SU-DHL-6 (cell line): ENCODE measurements at regions not wholly inside any gene's neighbourhood (a gene's known extent, or its start where the extent isn't known, plus 50 kb on each side); places are given as distances from the start of the nearest gene placed in this dataset.
"Not testable (repeated sequence)": the region's sequence is repeated elsewhere in the genome, so short reads cannot be mapped to it uniquely, and the experiment has no call there.

Experiments used
- H2AFZ ChIP-seq: fragments of 200-600 bp; sonication (generic); 2 replicates; pipeline ENCODE4 v1.6.1; 2014; ENCODE audit warnings: low read depth, mild to moderate bottlenecking, moderate library complexity, mixed read lengths, antibody characterized with exemption, low read length; ENCODE audit not compliant: severe bottlenecking
- H3F3A ChIP-seq: fragments of 200-600 bp; shearing (Covaris generic); 2 replicates; pipeline ENCODE4 v1.6.0; 2016; ENCODE audit warnings: antibody characterized with exemption, mild to moderate bottlenecking; ENCODE audit not compliant: insufficient read depth
- H3K27ac ChIP-seq: fragments of 200-600 bp; sonication (generic); 2 replicates; pipeline ENCODE4 v1.5.1; 2016; ENCODE audit warnings: low read depth, mild to moderate bottlenecking, low read length, moderate library complexity, mixed read lengths
- H3K27me3 ChIP-seq: fragments of 200-600 bp; sonication (generic), shearing (Covaris generic); 2 replicates; pipeline ENCODE4 v1.6.0; 2014; ENCODE audit warnings: mild to moderate bottlenecking, low read length
- H3K36me3 ChIP-seq: fragments of 200-600 bp; sonication (generic); 2 replicates; pipeline ENCODE4 v1.6.1; 2014; ENCODE audit warnings: mild to moderate bottlenecking, low read length, mixed read lengths
- H3K4me2 ChIP-seq: fragments of 300-600, 200-600 bp; shearing (Covaris generic), sonication (generic); 2 replicates; pipeline ENCODE4 v1.6.0; 2014; ENCODE audit warnings: low read length, low read depth, mild to moderate bottlenecking; ENCODE audit not compliant: poor library complexity, severe bottlenecking
- H3K4me3 ChIP-seq: fragments of 200-600 bp; sonication (generic); 2 replicates; pipeline ENCODE4 v1.5.1; 2014; ENCODE audit warnings: antibody characterized with exemption, low read length, mild to moderate bottlenecking, mixed read lengths; ENCODE audit not compliant: insufficient read depth, poor library complexity, severe bottlenecking
- H3K79me2 ChIP-seq: fragments of 200-600 bp; sonication (generic); 2 replicates; pipeline ENCODE4 v1.6.1; 2014; ENCODE audit warnings: mild to moderate bottlenecking, low read length, moderate library complexity; ENCODE audit not compliant: insufficient read depth
- H3K9ac ChIP-seq: fragments of 200-600 bp; sonication (generic); 2 replicates; pipeline ENCODE4 v1.7.0; 2014; ENCODE audit warnings: mild to moderate bottlenecking, low read length
- H3K9me2 ChIP-seq: fragments of 200-600 bp; sonication (generic); replicated peaks from 2 replicates; pipeline ENCODE4 v1.6.1; 2014; ENCODE audit warnings: low read length; ENCODE audit not compliant: insufficient read depth
- H3K9me3 ChIP-seq: fragments of 200-600 bp; sonication (generic); 2 replicates; pipeline ENCODE4 v1.6.1; 2014; ENCODE audit warnings: low read length, mixed read lengths; ENCODE audit not compliant: insufficient read depth
- H4K20me1 ChIP-seq: fragments of 200-600 bp; sonication (generic); 2 replicates; pipeline ENCODE4 v1.6.1; 2014; ENCODE audit warnings: low read depth, mild to moderate bottlenecking, antibody characterized with exemption, low read length, moderate library complexity, mixed read lengths
- EZH2phosphoT487 ChIP-seq: fragments of 200-600 bp; sonication (generic), shearing (Covaris generic); conservative IDR thresholded peaks from 2 replicates; pipeline ENCODE4 v1.6.1; 2018; ENCODE audit warnings: mild to moderate bottlenecking, antibody characterized with exemption, low read length, moderate library complexity, mixed read lengths
- TF ChIP-seq, protein P1 (sequence below): fragments of 200-600 bp; sonication (generic); IDR thresholded peaks from one replicate; pipeline ENCODE4 v1.5.1; 2017; ENCODE audit warnings: antibody characterized with exemption, mild to moderate bottlenecking, low read length, moderate library complexity; ENCODE audit not compliant: insufficient read depth, poor library complexity, severe bottlenecking

DNA sequence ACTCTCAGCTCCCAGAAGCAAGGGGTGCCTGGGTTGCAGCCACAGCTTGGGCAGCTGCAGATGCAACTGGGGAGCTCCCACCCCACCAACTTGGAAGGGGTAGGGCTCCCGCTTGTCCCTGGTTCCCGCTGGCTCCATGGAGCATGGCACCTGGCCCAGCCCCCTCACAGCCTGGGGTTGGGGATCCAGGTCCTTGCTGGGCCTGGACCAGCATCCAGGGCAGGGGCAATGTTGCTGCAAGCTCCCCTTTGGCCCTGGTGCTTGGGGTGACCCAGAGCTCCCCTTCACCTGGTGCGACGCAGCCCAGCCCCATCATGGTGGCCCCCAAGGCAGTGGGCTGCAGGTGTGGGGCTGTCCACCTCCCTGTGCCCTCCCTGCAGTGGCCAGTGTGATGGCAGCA is 99.6 kb upstream of the FRMD4B start:
- H3F3A ChIP-seq, result no peaks in the 10 kb centered on the region
- TF ChIP-seq, protein P1, sequence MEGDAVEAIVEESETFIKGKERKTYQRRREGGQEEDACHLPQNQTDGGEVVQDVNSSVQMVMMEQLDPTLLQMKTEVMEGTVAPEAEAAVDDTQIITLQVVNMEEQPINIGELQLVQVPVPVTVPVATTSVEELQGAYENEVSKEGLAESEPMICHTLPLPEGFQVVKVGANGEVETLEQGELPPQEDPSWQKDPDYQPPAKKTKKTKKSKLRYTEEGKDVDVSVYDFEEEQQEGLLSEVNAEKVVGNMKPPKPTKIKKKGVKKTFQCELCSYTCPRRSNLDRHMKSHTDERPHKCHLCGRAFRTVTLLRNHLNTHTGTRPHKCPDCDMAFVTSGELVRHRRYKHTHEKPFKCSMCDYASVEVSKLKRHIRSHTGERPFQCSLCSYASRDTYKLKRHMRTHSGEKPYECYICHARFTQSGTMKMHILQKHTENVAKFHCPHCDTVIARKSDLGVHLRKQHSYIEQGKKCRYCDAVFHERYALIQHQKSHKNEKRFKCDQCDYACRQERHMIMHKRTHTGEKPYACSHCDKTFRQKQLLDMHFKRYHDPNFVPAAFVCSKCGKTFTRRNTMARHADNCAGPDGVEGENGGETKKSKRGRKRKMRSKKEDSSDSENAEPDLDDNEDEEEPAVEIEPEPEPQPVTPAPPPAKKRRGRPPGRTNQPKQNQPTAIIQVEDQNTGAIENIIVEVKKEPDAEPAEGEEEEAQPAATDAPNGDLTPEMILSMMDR, result no peak
- TF ChIP-seq EZH2phosphoT487, result no peak
- H3K4me3 ChIP-seq, result no peak overlapping the region
- no peaks in the 10 kb centered on the region for H4K20me1 ChIP-seq
- H3K27me3 ChIP-seq, result no peaks in the 10 kb centered on the region
- no peaks in the 10 kb centered on the region for H3K9me3 ChIP-seq
- no peak overlapping the region for H3K27ac ChIP-seq
- H3K9me2 ChIP-seq, result no peaks in the 10 kb centered on the region
- H3K79me2 ChIP-seq, result no peaks in the 10 kb centered on the region
- H3K9ac ChIP-seq, result no peak overlapping the region
- H3K4me2 ChIP-seq, result no peak overlapping the region
- H2AFZ ChIP-seq, result no peak overlapping the region
- H3K36me3 ChIP-seq, result no peaks in the 10 kb centered on the region

DNA sequence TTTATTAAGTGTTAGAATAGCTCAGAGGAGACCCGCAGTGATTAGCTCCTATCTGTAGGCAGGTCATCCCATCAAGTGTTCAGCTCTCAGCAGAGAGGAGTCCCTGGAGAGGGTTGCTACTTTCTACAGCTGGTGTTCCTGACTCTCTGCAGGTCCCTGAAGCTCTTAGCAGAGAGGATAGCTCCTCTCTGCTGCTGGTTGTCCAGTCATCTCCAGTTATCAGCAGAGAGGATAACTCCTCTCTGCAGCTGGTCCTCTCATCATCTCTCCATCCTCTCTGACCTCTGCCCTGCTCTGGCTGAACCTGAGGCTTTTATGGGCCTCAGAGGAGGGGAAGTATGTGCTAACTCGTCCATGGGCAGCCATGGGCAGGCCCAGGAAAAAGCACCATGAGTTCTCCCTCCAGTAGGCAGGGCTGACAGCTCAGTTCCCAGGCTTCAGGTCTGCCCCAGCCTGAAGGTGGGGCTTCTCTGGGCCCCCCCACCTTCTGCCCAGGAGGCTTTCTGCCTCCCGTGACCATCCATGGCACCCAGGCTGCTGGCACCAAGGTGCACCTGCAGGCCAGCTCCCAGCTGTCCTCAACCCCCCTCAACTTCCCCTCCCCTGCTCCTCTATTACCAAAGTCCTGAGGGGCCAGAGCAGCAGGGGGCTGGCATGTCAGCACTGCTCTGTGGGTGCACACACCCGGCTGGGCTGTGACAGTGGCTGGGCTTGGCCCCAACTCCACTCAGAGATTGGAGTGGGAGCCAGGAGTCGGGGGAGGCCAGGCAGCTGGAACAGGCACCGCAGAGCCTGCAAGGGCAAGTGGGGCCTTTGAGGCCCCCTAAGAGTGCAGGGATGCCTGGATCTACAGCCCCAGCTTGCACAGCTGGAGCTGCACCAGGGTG is 98.9 kb upstream of the FRMD4B start:
- Histone ChIP-seq H3K27ac (no peak overlapping the region), H4K20me1 (no peaks in the 10 kb centered on the region), H3K4me3 (no peak overlapping the region), H3K9me3 (no peaks in the 10 kb centered on the region), H3K4me2 (no peak overlapping the region), H3K9ac (no peak overlapping the region), H3K9me2 (no peaks in the 10 kb centered on the region), H3K36me3 (no peaks in the 10 kb centered on the region), H3F3A (no peaks in the 10 kb centered on the region), H3K27me3 (no peaks in the 10 kb centered on the region), H3K79me2 (no peaks in the 10 kb centered on the region), H2AFZ (no peak overlapping the region)
- TF ChIP-seq EZH2phosphoT487, result no peak
- TF ChIP-seq, protein P1, result no peak

DNA sequence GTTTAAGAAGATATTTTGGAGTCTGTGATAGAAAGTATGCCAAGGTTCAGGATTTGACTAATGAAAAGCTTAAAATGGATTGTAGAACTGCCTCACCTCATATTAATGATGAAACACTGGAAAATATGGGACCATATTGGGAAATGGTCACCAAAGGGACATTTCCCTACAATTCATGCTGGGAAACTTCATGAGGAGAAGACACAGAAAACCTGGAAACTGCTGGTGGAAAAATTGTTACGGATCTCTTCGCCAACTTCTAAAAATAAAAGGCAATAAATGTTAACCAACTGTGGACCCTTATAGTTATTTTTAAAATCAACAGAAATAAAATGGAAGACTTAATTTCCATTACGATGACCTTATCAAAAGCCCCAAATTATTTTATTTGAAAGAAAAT is 97.6 kb upstream of the FRMD4B start:
- H3K4me3 ChIP-seq, result no peak overlapping the region
- no peaks in the 10 kb centered on the region for H3K9me3 ChIP-seq

DNA sequence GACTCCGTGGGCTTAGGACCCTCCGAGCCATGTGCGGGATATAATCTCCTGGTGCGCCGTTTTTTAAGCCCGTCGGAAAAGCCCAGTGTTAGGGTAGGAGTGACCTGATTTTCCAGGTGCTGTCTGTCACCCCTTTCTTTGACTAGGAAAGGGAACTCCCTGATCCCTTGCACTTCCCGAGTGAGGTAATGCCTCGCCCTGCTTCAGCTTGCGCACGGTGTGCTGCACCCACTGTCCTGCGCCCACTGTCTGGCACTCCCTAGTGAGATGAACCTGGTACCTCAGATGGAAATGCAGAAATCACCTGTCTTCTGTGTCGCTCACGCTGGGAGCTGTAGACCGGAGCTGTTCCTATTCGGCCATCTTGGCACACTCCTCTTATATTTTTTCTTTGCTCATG is 95.1 kb upstream of the FRMD4B start:
- H3K79me2 ChIP-seq, H3K27ac ChIP-seq, H3K9me3 ChIP-seq, H3F3A ChIP-seq, H3K4me3 ChIP-seq, H3K36me3 ChIP-seq, H3K9me2 ChIP-seq, H3K4me2 ChIP-seq, H3K27me3 ChIP-seq, H3K9ac ChIP-seq, H4K20me1 ChIP-seq, H2AFZ ChIP-seq: not testable (repeated sequence)

More for the DNA sequence above, 97.6 kb upstream of the FRMD4B start:
- no peak overlapping the region for H2AFZ ChIP-seq
- H4K20me1 ChIP-seq, result no peaks in the 10 kb centered on the region
- TF ChIP-seq, protein P1, result no peak
- no peak for TF ChIP-seq EZH2phosphoT487
- no peaks in the 10 kb centered on the region for H3K9me2 ChIP-seq
- no peak overlapping the region for H3K27ac ChIP-seq
- no peaks in the 10 kb centered on the region for H3K79me2 ChIP-seq
- H3K27me3 ChIP-seq, result no peaks in the 10 kb centered on the region
- H3K4me2 ChIP-seq, result no peak overlapping the region
- no peaks in the 10 kb centered on the region for H3K36me3 ChIP-seq
- H3K9ac ChIP-seq, result no peak overlapping the region
- no peaks in the 10 kb centered on the region for H3F3A ChIP-seq
